Uterus (tissue), 3 donors: ENCODE measurements at regions not wholly inside any gene's neighbourhood (a gene's known extent, or its start where the extent isn't known, plus 50 kb on each side); places are given as distances from the start of the nearest gene placed in this dataset.

Experiments used
- DNase-seq, 2 donors: peaks; one replicate each; pipeline ENCODE4 v3.0.0-alpha.2; 2019 to 2020
- H3K27ac ChIP-seq, 2 donors: fragments of 200-600 bp; sonication (generic); 1 replicate in 1 of 2; 2 replicates in 1 of 2; pipeline ENCODE4 v1.5.1; 2016 to 2018
- H3K27me3 ChIP-seq, 2 donors: fragments of 200-600 bp; sonication (generic); one replicate each; pipeline ENCODE4 v1.5.1; 2018 to 2019; ENCODE audit warnings: control low read depth in 1 of 2
- H3K36me3 ChIP-seq, 2 donors: fragments of 200-600 bp; sonication (generic); one replicate each; pipeline ENCODE4 v1.5.1; 2019; ENCODE audit warnings: control low read depth in 1 of 2
- H3K4me1 ChIP-seq, 2 donors: fragments of 200-600 bp; sonication (generic); one replicate each; pipeline ENCODE4 v1.5.1; 2018 to 2019; ENCODE audit warnings: control low read depth in 1 of 2
- H3K4me3 ChIP-seq, 2 donors: fragments of 200-600 bp; sonication (generic); 1 replicate in 1 of 2; 2 replicates in 1 of 2; pipeline ENCODE4 v1.5.1; 2018 to 2019; ENCODE audit warnings: mild to moderate bottlenecking in 1 of 2
- H3K9me3 ChIP-seq, 2 donors: fragments of 200-600 bp; sonication (generic); one replicate each; pipeline ENCODE4 v1.5.1; 2019; ENCODE audit warnings: control low read depth in 1 of 2
- CTCF ChIP-seq, 4 experiments: fragments of 200-600 bp in 2 of 4; fragments of 450-650 bp in 2 of 4; sonication (generic) in 2 of 4; IDR thresholded peaks; one replicate each; pipeline ENCODE4 v1.5.1; 2016 to 2019; ENCODE audit warnings: antibody characterized with exemption in 4 of 4, mild to moderate bottlenecking in 2 of 4, moderate library complexity in 1 of 4
- POLR2A ChIP-seq, 2 donors: fragments of 450-650 bp; IDR thresholded peaks; one replicate each; pipeline ENCODE4 v1.6.1; 2016; ENCODE audit warnings: antibody characterized with exemption in 2 of 2, mild to moderate bottlenecking in 1 of 2, moderate library complexity in 1 of 2
- intact Hi-C: fragments of 100-400 bp; cut with DNase I; formaldehyde crosslinking; loops from one replicate; pipeline ENCODE4 v1.15.1; 2023; ENCODE audit warnings: low total_unique reads
- donor health status: DM: yes; HTN: yes; CAD: no.

GRCh38 chr17:55903028-55903690 is 152.3 kb downstream of the PCTP start:
- no peaks in the 10 kb centered on the region for H3K36me3 ChIP-seq
- TF ChIP-seq CTCF (IDR thresholded peaks at IDR 0.05) = no peak
- no peak for TF ChIP-seq POLR2A (IDR thresholded peaks at IDR 0.05)
- intact Hi-C loops = no loop called here
- H3K4me1 ChIP-seq = no peaks in the 10 kb centered on the region
- H3K27ac ChIP-seq = no peak overlapping the region
- H3K4me3 ChIP-seq = no peak overlapping the region
- no peaks in the 10 kb centered on the region for H3K27me3 ChIP-seq
- DNase-seq = no peak
- H3K9me3 ChIP-seq = no peaks in the 10 kb centered on the region

GRCh38 chr17:55909776-55910175 is 158.9 kb downstream of the PCTP start:
- DNase-seq = no peak
- H3K27me3 ChIP-seq = no peaks in the 10 kb centered on the region
- no peaks in the 10 kb centered on the region for H3K4me1 ChIP-seq
- no peaks in the 10 kb centered on the region for H3K36me3 ChIP-seq
- no peaks in the 10 kb centered on the region for H3K9me3 ChIP-seq
- H3K27ac ChIP-seq = no peak overlapping the region
- intact Hi-C loops = no loop called here
- no peak for TF ChIP-seq POLR2A (IDR thresholded peaks at IDR 0.05)
- no peak overlapping the region for H3K4me3 ChIP-seq

GRCh38 chr17:55911186-55911585 is 160.3 kb downstream of the PCTP start:
- Histone ChIP-seq H3K4me1 (no peaks in the 10 kb centered on the region), H3K27me3 (no peaks in the 10 kb centered on the region), H3K36me3 (no peaks in the 10 kb centered on the region), H3K9me3 (no peaks in the 10 kb centered on the region), H3K27ac (no peak overlapping the region), H3K4me3 (no peak overlapping the region)
- intact Hi-C loops = no loop called here
- no peak for DNase-seq
- TF ChIP-seq CTCF (IDR thresholded peaks at IDR 0.05) = no peak
- no peak for TF ChIP-seq POLR2A (IDR thresholded peaks at IDR 0.05)

- Histone ChIP-seq H3K4me1 (no peaks in the 10 kb centered on the region), H3K36me3 (no peaks in the 10 kb centered on the region), H3K4me3 (no peak overlapping the region), H3K9me3 (no peaks in the 10 kb centered on the region), H3K27me3 (no peaks in the 10 kb centered on the region), H3K27ac (no peak overlapping the region)
- intact Hi-C loops = no loop called here
- DNase-seq = no peak
- TF ChIP-seq POLR2A (IDR thresholded peaks at IDR 0.05) (no peak), CTCF (IDR thresholded peaks at IDR 0.05) (no peak)
Measured at GRCh38 chr17:55925440-55925839, 174.6 kb downstream of the PCTP start.

GRCh38 chr17:55926276-55926990 is 175.6 kb downstream of the PCTP start:
- intact Hi-C loops = no loop called here
- Histone ChIP-seq H3K27me3 (no peaks in the 10 kb centered on the region), H3K27ac (no peak overlapping the region), H3K36me3 (no peaks in the 10 kb centered on the region), H3K4me3 (no peak overlapping the region), H3K4me1 (no peaks in the 10 kb centered on the region), H3K9me3 (no peaks in the 10 kb centered on the region)
- DNase-seq = no peak
- TF ChIP-seq CTCF (IDR thresholded peaks at IDR 0.05) = no peak
- no peak for TF ChIP-seq POLR2A (IDR thresholded peaks at IDR 0.05)
